ENCODE measurements at regions not wholly inside any gene's neighbourhood (a gene's known extent, or its start where the extent isn't known, plus 50 kb on each side); places are given as distances from the start of the nearest gene placed in this dataset.

GRCh38 chr12:75766263-75767160, 255.1 kb upstream of the KRR1 start (continued):
- TF ChIP-seq HNF4G (IDR thresholded peaks at IDR 0.05) (no peak), SP1 (IDR thresholded peaks at IDR 0.05) (no peak)

GRCh38 chr12:75765170-75766059, 254.0 kb upstream of the KRR1 start:
- Histone ChIP-seq H3K9me3 (ENCODE audit: control insufficient read depth in 4 of 4, low read length in 3 of 4) (no peaks in the 10 kb centered on the region), H3K27ac (ENCODE audit: low read depth in 1 of 2, low read length in 2 of 2) (no peak overlapping the region), H3K4me1 (ENCODE audit: control insufficient read depth in 4 of 4, insufficient read depth in 4 of 4, low read length in 3 of 4) (no peaks in the 10 kb centered on the region), H3K4me3 (ENCODE audit: low read depth in 1 of 3, low read length in 3 of 3) (no peak overlapping the region), H3K36me3 (ENCODE audit: control insufficient read depth in 4 of 4, insufficient read depth in 3 of 4, low read depth in 1 of 4, low read length in 3 of 4) (no peaks in the 10 kb centered on the region), H3K9ac (ENCODE audit: low read depth in 1 of 2, low read length in 2 of 2) (no peak overlapping the region), H3K27me3 (ENCODE audit: control insufficient read depth in 4 of 4, insufficient read depth in 4 of 4, low read length in 3 of 4) (no peaks in the 10 kb centered on the region)
- no peak for DNase-seq (ENCODE audit: low spot score)
- TF ChIP-seq CTCF (IDR thresholded peaks at IDR 0.05; ENCODE audit: low read depth, low read length, missing input control) (no peak), HNF4A (conservative IDR thresholded peaks at IDR 0.05) (peak in 1 of 2 donors; percentile 13)
- 70% methylated on average over 3 of the region's 3 CpGs for WGBS

- no peak overlapping the region for H3K9ac ChIP-seq (ENCODE audit: low read depth in 1 of 2, low read length in 2 of 2)
- DNase-seq (ENCODE audit: low spot score), result no peak
- no peak overlapping the region for H3K27ac ChIP-seq (ENCODE audit: low read depth in 1 of 2, low read length in 2 of 2)
- H3K4me1 ChIP-seq (ENCODE audit: control insufficient read depth in 4 of 4, insufficient read depth in 4 of 4, low read length in 3 of 4), result no peaks in the 10 kb centered on the region
- WGBS, result 86% methylated on average over 5 of the region's 5 CpGs
- H3K4me3 ChIP-seq (ENCODE audit: low read depth in 1 of 3, low read length in 3 of 3), result no peak overlapping the region
- TF ChIP-seq HNF4A (conservative IDR thresholded peaks at IDR 0.05), result no peak
- no peak for TF ChIP-seq ATF3 (IDR thresholded peaks at IDR 0.05)
- TF ChIP-seq RAD21 (IDR thresholded peaks at IDR 0.05), result no peak
- no peak for TF ChIP-seq GABPA (IDR thresholded peaks at IDR 0.05 in 1 of 2, conservative IDR thresholded peaks at IDR 0.05 in 1 of 2)
- no peak for TF ChIP-seq TAF1 (conservative IDR thresholded peaks at IDR 0.05)
- TF ChIP-seq HNF4G (IDR thresholded peaks at IDR 0.05), result no peak
- no peak for TF ChIP-seq ZBTB33 (IDR thresholded peaks at IDR 0.05)
- no peak for TF ChIP-seq JUND (IDR thresholded peaks at IDR 0.05)
- H3K9me3 ChIP-seq (ENCODE audit: control insufficient read depth in 4 of 4, low read length in 3 of 4), result no peaks in the 10 kb centered on the region
- H3K36me3 ChIP-seq (ENCODE audit: control insufficient read depth in 4 of 4, insufficient read depth in 3 of 4, low read depth in 1 of 4, low read length in 3 of 4), result no peaks in the 10 kb centered on the region
- H3K27me3 ChIP-seq (ENCODE audit: control insufficient read depth in 4 of 4, insufficient read depth in 4 of 4, low read length in 3 of 4), result no peaks in the 10 kb centered on the region
These were observed 252.9 kb upstream of the KRR1 start for GRCh38 chr12:75764091-75764841.

All from liver (tissue), 8 donors.